Endothelial cell of umbilical vein (primary cell): ENCODE measurements at regions not wholly inside any gene's neighbourhood (a gene's known extent, or its start where the extent isn't known, plus 50 kb on each side); places are given as distances from the start of the nearest gene placed in this dataset.
"Not testable (repeated sequence)": the region's sequence is repeated elsewhere in the genome, so short reads cannot be mapped to it uniquely, and the experiment has no call there.

ENCODE experiments used
- BruUV-seq: library from RNA; stranded (reverse); fragments of 400-500 nt; replicated peaks from 2 replicates; lab custom pipeline; 2021; lab: Mats Ljungman, UMichigan
- CTCF ChIA-PET: fragments of 300-600, 350-600 bp; sonication (Branson Sonifier 250); formaldehyde crosslinking; loops from one replicate; lab custom pipeline; 2021; ENCODE audit warnings: antibody characterized with exemption, inconsistent platforms; lab: Charles Lee
- POLR2A ChIA-PET: fragments of 300-600, 350-600 bp; sonication (Branson Sonifier 250); formaldehyde crosslinking; loops from one replicate; lab custom pipeline; 2021; ENCODE audit warnings: antibody characterized with exemption, inconsistent platforms; lab: Charles Lee
- DNase-seq: peaks from one replicate; pipeline ENCODE4 v3.0.0-alpha.2; 2011; ENCODE audit warnings: low read depth, low spot score
- FAIRE-seq: peaks from 2 replicates; lab custom pipeline; 2011; peaks lifted over from hg19 to GRCh38; lab: Jason Lieb, UNC
- H2AFZ ChIP-seq: 2 replicates; pipeline ENCODE4 v1.6.0; 2012; ENCODE audit warnings: low read depth, low read length, control low read depth, inconsistent platforms
- H3K27ac ChIP-seq: 2 replicates; pipeline ENCODE4 v1.5.1; 2011; ENCODE audit warnings: low read depth, mild to moderate bottlenecking, control low read depth, low read length, moderate library complexity; ENCODE audit not compliant: insufficient read depth
- H3K27me3 ChIP-seq, 2 experiments: 2 replicates each; pipeline versions ENCODE4 v1.6.0 to v1.6.1; 2011; ENCODE audit warnings: low read length in 2 of 2, mixed read lengths in 1 of 2; ENCODE audit not compliant: control insufficient read depth in 2 of 2, insufficient read depth in 2 of 2
- H3K36me3 ChIP-seq, 2 experiments: 2 replicates in 1 of 2; 3 replicates in 1 of 2; pipeline ENCODE4 v1.5.1; 2011; ENCODE audit warnings: low read length in 2 of 2, mild to moderate bottlenecking in 1 of 2, moderate library complexity in 1 of 2; ENCODE audit not compliant: control insufficient read depth in 2 of 2, insufficient read depth in 2 of 2; ENCODE audit errors: extremely low read depth in 1 of 2
- H3K4me1 ChIP-seq: 3 replicates; pipeline ENCODE4 v1.5.1; 2011; ENCODE audit warnings: mild to moderate bottlenecking, low read length; ENCODE audit not compliant: control insufficient read depth, insufficient read depth; ENCODE audit errors: extremely low read depth
- H3K4me2 ChIP-seq: 2 replicates; pipeline ENCODE4 v1.6.1; 2011; ENCODE audit warnings: low read length, control low read depth, mixed read lengths; ENCODE audit not compliant: insufficient read depth
- H3K4me3 ChIP-seq, 3 experiments: fragments of 200-600 bp in 1 of 3; sonication (generic), shearing (Covaris generic) in 1 of 3; replicated peaks in 1 of 3; 2 replicates each; pipeline ENCODE4 v1.5.1; 2011 to 2016; ENCODE audit warnings: control low read depth in 3 of 3, low read length in 3 of 3, mild to moderate bottlenecking in 2 of 3, inconsistent platforms in 1 of 3, low read depth in 1 of 3, moderate library complexity in 1 of 3; ENCODE audit not compliant: insufficient read depth in 1 of 3
- H3K79me2 ChIP-seq: 2 replicates; pipeline ENCODE4 v1.6.0; 2012; ENCODE audit warnings: low read length, inconsistent platforms; ENCODE audit not compliant: control insufficient read depth, insufficient read depth
- H3K9ac ChIP-seq: replicated peaks from 2 replicates; pipeline ENCODE3; 2011; ENCODE audit warnings: low read length, control low read depth; ENCODE audit not compliant: insufficient read depth; ENCODE audit errors: extremely low read depth
- H3K9me1 ChIP-seq: replicated peaks from 3 replicates; pipeline ENCODE4 v1.6.0; 2011; ENCODE audit warnings: mild to moderate bottlenecking, low read length; ENCODE audit not compliant: control insufficient read depth, insufficient read depth; ENCODE audit errors: extremely low read depth
- H3K9me3 ChIP-seq: replicated peaks from 2 replicates; pipeline ENCODE4 v1.5.1; 2012; ENCODE audit warnings: low read length, inconsistent platforms; ENCODE audit not compliant: control insufficient read depth, insufficient read depth
- H4K20me1 ChIP-seq: replicated peaks from 2 replicates; pipeline ENCODE3; 2011; ENCODE audit warnings: mild to moderate bottlenecking, low read length; ENCODE audit not compliant: control insufficient read depth, insufficient read depth; ENCODE audit errors: extremely low read depth
- CTCF ChIP-seq, 2 donors: IDR thresholded peaks; 1 replicate in 1 of 2; 2 replicates in 1 of 2; pipeline ENCODE4 v1.5.1; 2011; ENCODE audit warnings: low read length in 2 of 2, mild to moderate bottlenecking in 2 of 2, moderate library complexity in 2 of 2, control low read depth in 1 of 2, inconsistent platforms in 1 of 2, low read depth in 1 of 2; ENCODE audit not compliant: insufficient read depth in 1 of 2; ENCODE audit errors: extremely low read depth in 1 of 2
- FOS ChIP-seq: IDR thresholded peaks from 2 replicates; pipeline ENCODE4 v1.6.1; 2011; ENCODE audit warnings: mild to moderate bottlenecking, low read length, moderate library complexity, borderline replicate concordance; ENCODE audit not compliant: insufficient read depth
- GATA2 ChIP-seq: IDR thresholded peaks from 2 replicates; pipeline ENCODE4 v1.7.0; 2011; ENCODE audit warnings: low read depth, mild to moderate bottlenecking, moderate library complexity, mixed read lengths, low read length; ENCODE audit not compliant: insufficient read length, insufficient read depth
- JUN ChIP-seq: IDR thresholded peaks from 2 replicates; pipeline ENCODE4 v1.6.1; 2011; ENCODE audit warnings: borderline replicate concordance, low read depth; ENCODE audit not compliant: insufficient read length, insufficient read depth
- dilution Hi-C: fragments of 300-500 bp; cut with MboI; formaldehyde crosslinking; loops from one replicate; pipeline ENCODE4 v1.15.0; 2019; ENCODE audit warnings: low sequenced_read_pairs; ENCODE audit not compliant: extremely low pct_ligation_motif_present
- intact Hi-C: fragments of 100-400 bp; cut with micrococcal nuclease; formaldehyde crosslinking; loops from one replicate; pipeline ENCODE4 v1.10.0; 2022

DNA sequence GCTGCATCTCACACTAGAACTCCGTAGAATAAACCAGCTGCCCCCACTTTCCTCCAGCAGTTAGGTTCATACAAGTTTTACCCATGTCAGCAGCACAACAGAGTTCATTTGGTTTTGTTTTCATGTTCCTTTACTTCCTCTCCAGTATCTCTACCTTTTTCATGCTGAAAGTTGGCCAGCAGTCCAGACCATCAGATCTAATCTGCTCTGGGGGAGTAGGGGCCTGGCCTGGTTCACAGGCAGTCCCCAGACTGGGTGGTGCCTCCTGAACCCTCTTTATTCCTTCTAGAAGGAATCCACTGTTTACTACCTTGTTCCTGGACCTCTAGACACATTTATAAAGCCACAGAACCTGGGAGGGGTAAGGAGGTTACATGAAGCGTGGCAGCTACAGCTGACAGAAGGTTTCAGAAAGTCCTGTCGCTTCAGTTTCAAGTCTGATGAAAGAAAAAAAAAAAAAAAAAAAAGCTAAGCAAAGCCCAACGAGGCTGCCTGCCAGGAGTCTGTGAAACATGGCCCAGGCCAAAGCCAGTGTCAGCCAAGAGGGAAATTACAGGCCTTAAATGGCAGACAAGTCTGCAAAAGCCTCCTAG is 184.6 kb upstream of the JUN start:
- DNase-seq (peak; percentile 75), FAIRE-seq (peak; percentile 12)
- H3K9me1 ChIP-seq: no peaks in the 10 kb centered on the region
- POLR2A ChIA-PET: no interaction called here
- H3K27me3 ChIP-seq: no peaks in the 10 kb centered on the region
- H3K36me3 ChIP-seq: no peaks in the 10 kb centered on the region
- H3K4me1 ChIP-seq: no peaks in the 10 kb centered on the region
- peak overlapping the region; percentile 60 for H2AFZ ChIP-seq
- H3K9ac ChIP-seq: no peak overlapping the region
- no peak overlapping the region for H3K27ac ChIP-seq
- no peak for TF ChIP-seq GATA2
- no peak for TF ChIP-seq CTCF (IDR thresholded peaks at IDR 0.05; ENCODE audit: extremely low read depth in 1 of 2, insufficient read depth in 1 of 2, low read depth in 1 of 2, low read length in 2 of 2)
- TF ChIP-seq JUN: no peak
- TF ChIP-seq FOS: no peak
- H4K20me1 ChIP-seq: no peaks in the 10 kb centered on the region
- H3K9me3 ChIP-seq: no peaks in the 10 kb centered on the region
- H3K4me3 ChIP-seq: no peak overlapping the region
- BruUV-seq: no TSS peak
- intact Hi-C loops (no loop called here), dilution Hi-C loops (no loop called here)
- no peak overlapping the region for H3K4me2 ChIP-seq
- no peaks in the 10 kb centered on the region for H3K79me2 ChIP-seq
- CTCF ChIA-PET: interaction anchor here (0.6 to 0.8 kb wide), 3 partner anchors 13 to 33 kb away, joined by 3 read pairs; no protein-coding TSS in a partner anchor

GRCh38 chr1:58969176-58969575 is 185.3 kb upstream of the JUN start:
- H2AFZ ChIP-seq: not testable (repeated sequence)
- CTCF ChIA-PET: interaction anchor here (0.6 kb wide), 2 partner anchors 30 to 32 kb away, joined by 3 read pairs; no protein-coding TSS in a partner anchor

More at GRCh38 chr1:58969176-58969575, 185.3 kb upstream of the JUN start:
- FAIRE-seq, BruUV-seq, DNase-seq, H3K4me3 ChIP-seq, H3K27ac ChIP-seq, dilution Hi-C loops, H3K9me1 ChIP-seq, intact Hi-C loops, POLR2A ChIA-PET, H3K36me3 ChIP-seq, H3K4me1 ChIP-seq, H3K27me3 ChIP-seq, H3K4me2 ChIP-seq, H3K79me2 ChIP-seq, H4K20me1 ChIP-seq, H3K9ac ChIP-seq, H3K9me3 ChIP-seq: not testable (repeated sequence)
